ENCODE measurements at regions not wholly inside any gene's neighbourhood (a gene's known extent, or its start where the extent isn't known, plus 50 kb on each side); places are given as distances from the start of the nearest gene placed in this dataset.
A peak's percentile ranks its signal among the peaks of the same experiment; 100 is the strongest.

DNA sequence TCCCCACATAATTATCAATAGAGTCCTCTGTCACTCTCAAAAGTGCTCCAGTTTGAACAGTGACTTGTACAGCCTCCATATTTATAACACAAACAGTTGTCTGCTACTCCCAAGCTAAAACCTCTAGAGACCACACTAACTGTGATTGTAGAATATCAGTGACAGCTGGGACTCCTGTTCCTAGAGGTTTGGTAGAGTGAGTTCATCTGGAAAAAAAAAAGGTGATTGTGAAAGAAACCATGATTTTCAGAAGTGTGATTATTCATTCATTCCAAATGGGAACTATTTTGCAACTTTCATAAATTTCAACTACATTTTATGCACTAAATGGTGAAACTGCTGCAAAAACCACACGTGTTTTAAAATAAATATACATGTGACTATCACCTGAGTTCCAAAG lies 128.0 kb upstream of the PLXNC1 start:
- no peak overlapping the region for H3K4me3 ChIP-seq (ENCODE audit: low read depth, low read length)
- DNase-seq (ENCODE audit: low read depth) = no peak

DNA sequence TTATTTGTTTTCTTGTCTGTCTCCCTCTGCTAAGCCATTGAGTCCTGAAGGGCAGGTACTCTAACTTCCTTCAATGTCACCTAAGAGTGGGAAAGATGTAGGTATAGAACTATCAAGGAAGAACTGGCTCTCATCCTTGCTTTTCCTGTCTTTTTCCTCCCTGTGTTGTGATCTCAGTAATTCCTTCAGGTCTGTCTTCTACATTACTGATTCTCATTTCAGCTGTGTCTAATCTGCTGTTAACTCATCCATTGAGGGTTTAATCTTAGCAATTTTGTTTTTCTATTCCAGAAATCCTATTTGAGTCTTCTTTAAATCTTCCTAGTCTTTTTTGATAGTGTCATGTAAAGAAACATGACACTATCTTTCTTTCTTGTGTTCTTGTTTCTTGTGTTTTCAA lies 124.5 kb upstream of the PLXNC1 start:
- H3K4me3 ChIP-seq (ENCODE audit: low read depth, low read length) = no peak overlapping the region
- no peak for DNase-seq (ENCODE audit: low read depth)

DNA sequence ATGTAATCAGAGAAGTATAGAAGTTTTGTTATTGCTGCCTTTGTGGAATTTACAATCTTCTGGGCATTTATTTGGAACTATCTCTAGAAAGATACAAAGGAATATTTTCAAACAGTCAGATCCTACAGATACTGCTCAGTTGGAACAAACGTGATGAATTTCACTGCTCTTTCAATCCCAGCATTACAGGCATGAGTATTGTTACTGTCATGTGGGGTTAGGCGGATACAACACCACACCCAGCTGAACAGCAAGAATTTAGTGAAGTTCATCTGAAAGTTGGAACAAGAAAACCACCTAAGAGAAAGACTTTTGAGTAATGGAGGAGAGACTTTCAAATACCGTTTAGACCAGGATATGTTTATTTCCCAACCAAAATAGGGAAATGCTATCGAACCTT lies 123.3 kb upstream of the PLXNC1 start:
- H3K4me3 ChIP-seq (ENCODE audit: low read depth, low read length) = no peak overlapping the region
- DNase-seq (ENCODE audit: low read depth) = no peak

DNA sequence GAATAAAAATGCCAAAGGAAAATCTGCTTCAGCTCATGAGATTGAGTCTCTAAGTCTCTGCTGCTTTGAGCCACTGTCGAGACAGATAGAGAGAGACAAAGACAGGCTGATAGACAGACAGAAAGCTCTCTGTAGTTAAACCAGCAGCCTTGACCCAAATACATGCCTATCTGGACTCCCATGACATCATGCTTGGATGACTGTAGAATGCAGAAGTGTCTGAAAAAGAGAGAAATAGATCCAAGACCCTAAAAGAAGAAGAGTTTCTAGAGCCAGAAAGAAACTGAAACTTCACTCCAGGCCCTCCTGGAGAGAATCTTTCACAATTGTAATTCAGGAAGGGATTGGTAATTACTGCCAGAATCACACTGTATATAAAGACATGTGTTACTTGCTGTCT lies 122.6 kb upstream of the PLXNC1 start:
- H3K4me3 ChIP-seq (ENCODE audit: low read depth, low read length) = no peak overlapping the region
- no peak for DNase-seq (ENCODE audit: low read depth)

- DNase-seq (ENCODE audit: low read depth) = no peak
- H3K4me3 ChIP-seq (ENCODE audit: low read depth, low read length) = no peak overlapping the region
Observed at GRCh38 chr12:94026596-94026995, 121.8 kb upstream of the PLXNC1 start.

DNA sequence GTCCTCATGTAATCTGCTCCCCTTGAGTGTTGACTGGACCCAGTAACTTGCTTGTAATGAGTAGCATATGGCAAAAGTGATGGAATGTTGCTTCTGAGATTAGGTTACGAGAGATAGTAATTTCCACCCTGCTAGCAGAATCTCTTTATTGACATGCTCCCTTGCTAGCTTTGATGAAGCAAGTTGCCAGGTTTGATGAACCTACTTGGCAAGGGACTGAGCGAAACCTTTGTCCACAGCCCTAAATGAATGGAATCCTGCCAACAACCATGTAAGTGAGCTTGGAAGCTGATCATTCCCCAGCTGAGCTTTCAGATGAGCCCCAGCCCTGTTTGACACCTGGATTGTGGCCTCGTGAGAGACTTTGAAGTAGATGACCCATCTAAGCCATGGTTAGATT lies 120.8 kb upstream of the PLXNC1 start:
- no peak for DNase-seq (ENCODE audit: low read depth)
- H3K4me3 ChIP-seq (ENCODE audit: low read depth, low read length) = no peak overlapping the region

DNA sequence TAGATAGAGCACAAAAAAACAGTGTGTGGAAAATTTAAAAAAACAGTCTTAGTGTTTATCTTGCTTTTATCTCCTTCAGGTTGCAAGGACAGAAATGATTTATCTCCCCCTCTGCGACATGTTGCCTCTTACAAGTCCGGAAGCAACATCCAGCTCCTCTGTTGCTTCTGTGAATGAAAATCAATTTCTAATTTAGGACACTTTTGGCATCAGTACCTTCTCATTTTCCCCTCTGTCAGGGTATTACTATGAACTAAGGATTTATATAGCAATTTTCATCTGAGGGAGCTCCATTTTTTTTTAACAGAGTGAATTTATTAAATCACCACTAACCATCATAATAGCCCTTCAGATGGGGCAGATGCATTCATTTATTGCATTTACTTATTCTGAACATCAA lies 116.6 kb upstream of the PLXNC1 start:
- no peak for DNase-seq (ENCODE audit: low read depth)
- H3K4me3 ChIP-seq (ENCODE audit: low read depth, low read length) = no peak overlapping the region

DNA sequence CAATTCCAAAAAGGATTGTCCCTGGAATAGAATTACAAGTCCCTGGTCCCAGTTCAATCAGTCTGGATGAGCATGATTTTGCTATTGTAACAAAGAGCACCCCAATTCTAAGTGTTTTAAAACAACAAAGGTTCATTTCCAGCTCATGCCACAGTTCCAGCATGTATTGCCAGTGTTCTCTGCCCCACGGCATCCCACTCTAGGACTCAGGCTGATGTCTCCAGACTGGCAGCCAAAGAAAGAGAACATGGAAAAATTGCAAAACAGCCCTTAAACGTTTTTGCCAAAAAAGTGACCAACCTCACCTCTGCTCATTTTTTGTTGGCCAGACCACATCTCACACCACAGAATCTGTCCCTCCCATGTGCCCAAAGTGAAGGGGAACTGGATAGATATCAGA lies 116.0 kb upstream of the PLXNC1 start:
- H3K4me3 ChIP-seq (ENCODE audit: low read depth, low read length) = no peak overlapping the region
- no peak for DNase-seq (ENCODE audit: low read depth)

GRCh38 chr12:94033101-94033500 lies 115.3 kb upstream of the PLXNC1 start:
- no peak overlapping the region for H3K4me3 ChIP-seq (ENCODE audit: low read depth, low read length)
- no peak for DNase-seq (ENCODE audit: low read depth)

DNA sequence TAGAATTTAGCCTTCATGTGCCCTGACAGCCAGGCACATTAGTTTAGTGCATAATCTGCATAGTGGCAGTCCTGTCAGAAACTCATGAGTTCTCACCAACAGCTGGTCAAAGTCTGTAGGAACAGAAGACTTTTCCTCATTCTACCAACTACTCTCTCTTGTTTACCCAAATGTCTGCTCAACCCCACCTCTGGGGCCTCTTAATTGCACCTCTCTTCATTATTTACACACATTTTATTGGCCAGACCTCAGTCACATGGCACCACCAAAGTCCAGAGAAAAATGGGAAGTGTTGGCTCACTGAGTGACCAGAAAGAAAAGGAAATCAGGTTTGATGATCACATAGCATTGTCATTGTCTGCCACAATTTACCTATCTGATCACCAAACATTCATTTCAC lies 114.6 kb upstream of the PLXNC1 start:
- no peak overlapping the region for H3K4me3 ChIP-seq (ENCODE audit: low read depth, low read length)
- no peak for DNase-seq (ENCODE audit: low read depth)

DNA sequence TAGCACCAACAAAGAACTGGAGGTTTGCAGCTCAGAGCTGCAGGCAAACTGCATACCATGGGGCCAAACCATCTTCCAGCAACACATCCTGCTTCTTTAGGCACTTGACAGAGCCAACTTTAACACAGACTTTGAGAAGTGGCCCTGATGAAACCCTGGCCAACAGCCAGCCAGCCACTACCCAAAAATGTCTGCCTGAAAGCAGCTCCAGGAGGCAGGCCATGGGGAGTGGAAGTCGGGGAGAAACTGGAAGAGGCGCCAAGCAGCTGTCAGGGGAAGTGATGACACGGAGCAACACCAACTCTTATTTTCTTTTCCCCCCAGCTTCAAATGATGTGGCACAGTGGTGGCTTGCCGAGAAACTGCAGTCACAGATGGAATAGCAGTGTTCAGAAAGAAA lies 110.9 kb upstream of the PLXNC1 start:
- H3K4me3 ChIP-seq (ENCODE audit: low read depth, low read length) = no peak overlapping the region
- no peak for DNase-seq (ENCODE audit: low read depth)

GRCh38 chr12:94038605-94039004 lies 109.8 kb upstream of the PLXNC1 start:
- no peak overlapping the region for H3K4me3 ChIP-seq (ENCODE audit: low read depth, low read length)
- no peak for DNase-seq (ENCODE audit: low read depth)

DNA sequence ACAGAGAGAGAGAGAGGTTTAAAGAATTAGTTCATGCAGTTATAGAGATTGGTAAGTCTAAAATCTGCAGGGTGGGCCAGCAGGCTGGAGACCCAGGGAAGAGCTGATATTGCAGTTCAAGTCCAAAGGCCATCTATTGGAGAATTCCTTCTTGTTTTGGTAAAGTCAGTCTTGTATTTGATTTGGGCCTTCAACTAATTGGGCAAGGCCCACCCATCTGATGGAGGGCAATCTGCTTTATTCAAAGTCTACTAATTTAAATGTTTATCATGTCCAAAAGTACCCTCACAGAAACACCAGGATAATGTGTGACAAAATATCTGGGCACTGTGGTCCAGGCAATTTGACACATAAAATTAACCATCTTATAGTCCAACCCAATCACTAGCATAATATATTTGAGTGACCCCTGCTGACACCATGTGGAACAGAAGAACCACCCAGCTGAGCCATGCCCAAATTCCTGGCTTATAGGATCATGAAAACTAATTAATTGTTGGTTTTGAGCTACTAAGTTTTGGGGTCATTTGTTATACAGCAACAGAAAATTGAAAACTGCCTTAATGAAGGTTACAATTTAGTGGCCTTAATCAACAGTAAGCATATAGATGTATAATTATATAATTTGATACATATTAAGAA lies 109.1 kb upstream of the PLXNC1 start:
- DNase-seq (ENCODE audit: low read depth) = no peak
- H3K4me3 ChIP-seq (ENCODE audit: low read depth, low read length) = no peak overlapping the region

GRCh38 chr12:94039914-94040313 lies 108.5 kb upstream of the PLXNC1 start:
- H3K4me3 ChIP-seq (ENCODE audit: low read depth, low read length) = no peak overlapping the region
- peak; percentile 55 for DNase-seq (ENCODE audit: low read depth)

DNA sequence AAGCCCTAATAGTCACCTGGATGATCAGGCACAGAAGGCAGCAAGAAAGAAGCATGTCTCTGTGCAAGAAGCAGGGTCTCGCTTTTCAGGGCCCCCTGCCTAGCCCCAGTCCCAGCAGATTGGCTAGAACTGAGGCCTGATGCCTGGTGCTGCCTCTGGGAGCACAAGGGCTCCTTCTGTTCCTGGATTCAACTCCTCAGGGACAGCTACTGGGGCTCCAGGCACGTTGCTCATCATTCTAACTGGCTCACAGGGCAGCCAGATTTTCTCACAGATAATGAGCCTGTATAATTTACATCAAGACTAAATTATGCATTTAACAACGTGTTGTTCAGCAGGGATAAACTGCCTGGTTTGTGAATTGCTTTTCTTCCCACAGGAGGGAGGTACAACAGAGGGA lies 106.5 kb upstream of the PLXNC1 start:
- DNase-seq (ENCODE audit: low read depth) = no peak
- no peak overlapping the region for H3K4me3 ChIP-seq (ENCODE audit: low read depth, low read length)

GRCh38 chr12:94042321-94042720 lies 106.1 kb upstream of the PLXNC1 start:
- H3K4me3 ChIP-seq (ENCODE audit: low read depth, low read length) = no peak overlapping the region
- DNase-seq (ENCODE audit: low read depth) = no peak

DNA sequence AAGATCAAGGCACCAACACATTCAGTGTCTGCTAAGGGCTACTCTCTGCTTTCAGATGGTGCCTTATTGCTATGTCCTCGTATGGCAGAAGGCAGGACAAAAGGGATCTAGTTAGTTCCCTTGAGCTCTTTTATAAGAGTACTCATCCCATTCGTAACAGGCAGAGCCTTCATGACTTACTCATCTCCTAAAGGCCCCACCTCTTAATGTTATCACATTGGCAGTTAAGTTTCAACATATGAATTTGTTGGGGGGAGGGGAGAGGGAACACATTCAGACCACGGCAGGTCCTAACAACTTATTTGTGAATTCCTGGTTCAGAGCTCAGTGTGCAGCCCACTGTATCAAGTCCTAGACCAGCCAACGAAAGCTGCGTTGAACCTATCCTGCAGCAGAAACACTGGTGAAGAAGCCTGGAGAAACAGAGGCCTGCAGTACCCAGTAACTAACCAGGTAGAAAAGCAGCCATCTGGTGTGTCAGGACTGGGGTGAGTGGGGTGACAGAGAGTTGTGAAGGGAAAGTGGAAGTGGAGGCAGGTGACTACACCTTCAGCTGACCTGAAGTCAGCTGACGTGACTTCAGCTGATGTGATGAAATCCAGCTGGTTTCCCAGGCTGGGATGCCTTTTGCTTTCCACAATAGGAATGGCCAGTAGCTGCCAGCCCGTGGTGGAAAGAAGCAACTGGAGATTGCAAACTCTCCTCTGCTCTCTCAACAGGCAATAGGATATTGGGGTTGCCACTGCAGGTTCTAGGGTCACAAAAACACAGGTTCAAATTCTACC lies 101.6 kb upstream of the PLXNC1 start:
- no peak for DNase-seq (ENCODE audit: low read depth)
- no peak overlapping the region for H3K4me3 ChIP-seq (ENCODE audit: low read depth, low read length)

DNA sequence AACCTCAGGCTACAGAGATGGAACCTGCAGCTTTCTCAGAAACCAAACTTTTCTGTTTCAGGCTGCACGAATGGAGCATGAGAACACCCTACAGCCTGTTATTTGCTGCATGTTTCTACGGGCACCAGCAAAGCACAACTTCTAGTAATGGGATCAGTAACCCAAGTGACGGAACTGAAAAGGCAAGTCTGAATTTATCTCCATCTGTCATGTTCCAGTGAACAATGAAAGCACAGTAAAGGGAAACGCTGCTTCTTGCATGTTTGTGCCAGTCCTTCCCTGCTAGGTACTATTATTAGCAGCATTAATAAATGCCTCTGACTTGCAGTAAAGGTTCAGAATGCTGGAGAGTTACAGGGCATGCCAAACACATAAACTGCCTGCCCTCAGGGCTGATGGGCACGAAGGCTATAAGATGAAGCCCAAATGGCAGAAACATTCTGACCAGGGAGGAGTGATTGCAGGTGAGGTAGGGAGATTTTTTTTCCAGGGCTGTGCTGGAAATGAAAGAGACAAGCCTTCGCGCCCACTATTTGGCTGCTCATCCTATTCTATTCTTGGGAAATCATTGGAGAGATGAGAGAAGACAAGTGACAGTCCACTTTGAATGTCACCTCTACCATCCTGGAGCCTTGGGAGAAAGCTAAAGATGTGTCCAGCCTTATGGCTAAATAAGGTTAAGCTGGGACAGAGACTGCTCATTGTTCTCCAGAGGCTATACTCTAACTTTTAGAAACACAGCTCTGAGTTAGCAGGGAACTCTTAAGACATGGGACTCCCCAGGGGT lies 100.4 kb upstream of the PLXNC1 start:
- DNase-seq (ENCODE audit: low read depth) = no peak
- no peak overlapping the region for H3K4me3 ChIP-seq (ENCODE audit: low read depth, low read length)

GRCh38 chr12:94048757-94049156 lies 99.6 kb upstream of the PLXNC1 start:
- no peak for DNase-seq (ENCODE audit: low read depth)
- H3K4me3 ChIP-seq (ENCODE audit: low read depth, low read length) = no peak overlapping the region

DNA sequence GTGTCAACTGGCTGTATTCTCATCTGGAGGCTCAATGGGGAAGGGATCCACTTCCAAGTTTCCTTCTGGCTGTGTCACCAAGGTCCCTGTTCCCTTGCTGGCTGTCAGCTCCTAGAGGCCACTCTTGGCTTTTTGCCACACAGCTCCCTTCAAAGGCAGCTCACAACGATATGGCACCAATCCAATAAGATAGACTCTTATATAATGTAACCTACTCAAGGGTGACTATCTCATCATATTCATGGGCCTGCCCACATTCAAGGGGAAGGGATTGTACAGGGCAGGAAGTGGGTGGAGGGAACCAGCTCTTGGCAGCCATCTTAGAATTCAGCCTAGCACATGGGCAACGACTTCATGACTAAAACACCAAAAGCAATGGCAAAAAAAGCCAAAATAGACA lies 98.7 kb upstream of the PLXNC1 start:
- H3K4me3 ChIP-seq (ENCODE audit: low read depth, low read length) = no peak overlapping the region

GRCh38 chr12:94053676-94054075 lies 94.7 kb upstream of the PLXNC1 start:
- no peak for DNase-seq (ENCODE audit: low read depth)

More for the DNA sequence above, 98.7 kb upstream of the PLXNC1 start:
- DNase-seq (ENCODE audit: low read depth) = no peak

More at GRCh38 chr12:94053676-94054075, 94.7 kb upstream of the PLXNC1 start:
- H3K4me3 ChIP-seq (ENCODE audit: low read depth, low read length) = no peak overlapping the region
